ENCODE measurements at regions not wholly inside any gene's neighbourhood (a gene's known extent, or its start where the extent isn't known, plus 50 kb on each side); places are given as distances from the start of the nearest gene placed in this dataset.

DNA sequence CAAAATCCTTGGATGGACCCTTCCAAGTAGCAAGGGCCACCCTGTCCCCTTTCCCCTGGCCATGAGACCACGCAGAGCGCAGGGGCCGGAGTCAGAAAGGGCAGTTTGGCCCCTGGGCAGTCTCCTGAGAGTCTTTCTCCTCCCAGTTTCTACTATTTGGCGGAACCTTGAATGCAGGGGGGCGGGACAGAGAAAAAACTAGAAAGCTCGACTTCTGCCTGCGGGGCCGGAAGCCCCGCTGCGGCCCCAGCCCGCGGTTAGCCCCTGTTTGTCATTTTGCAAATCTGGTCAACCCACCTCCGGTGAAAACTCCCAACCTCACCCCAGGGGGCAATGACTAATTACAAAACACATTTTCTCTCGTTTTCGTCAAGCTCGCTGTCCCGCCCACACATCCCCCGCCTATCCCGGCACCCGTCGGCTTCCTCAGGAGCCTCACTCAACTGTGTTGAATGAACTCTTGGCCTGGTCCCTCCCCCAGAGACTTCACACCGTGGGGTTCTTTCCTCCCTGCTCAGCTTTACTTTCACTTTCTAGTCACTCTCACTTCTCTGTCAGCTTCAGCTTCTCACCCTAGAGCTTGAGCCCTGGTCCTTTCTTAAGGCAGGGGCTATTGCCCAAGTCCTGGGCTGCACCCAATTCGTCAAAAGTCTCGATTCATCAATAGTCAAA, 66.7 kb downstream of the IRF2BPL start:
- TF ChIP-seq EZH2 (IDR thresholded peaks at IDR 0.05; ENCODE audit: insufficient read depth, poor library complexity, severe bottlenecking): no peak
- TF ChIP-seq EZH2phosphoT487 (IDR thresholded peaks at IDR 0.05; ENCODE audit: insufficient read depth, low read depth): 0 out of 2 replicates have a peak, but pooled peaks have one; percentile 65

Measured in GM23248 (cell line).